ENCODE measurements at regions not wholly inside any gene's neighbourhood (a gene's known extent, or its start where the extent isn't known, plus 50 kb on each side); places are given as distances from the start of the nearest gene placed in this dataset.

DNA sequence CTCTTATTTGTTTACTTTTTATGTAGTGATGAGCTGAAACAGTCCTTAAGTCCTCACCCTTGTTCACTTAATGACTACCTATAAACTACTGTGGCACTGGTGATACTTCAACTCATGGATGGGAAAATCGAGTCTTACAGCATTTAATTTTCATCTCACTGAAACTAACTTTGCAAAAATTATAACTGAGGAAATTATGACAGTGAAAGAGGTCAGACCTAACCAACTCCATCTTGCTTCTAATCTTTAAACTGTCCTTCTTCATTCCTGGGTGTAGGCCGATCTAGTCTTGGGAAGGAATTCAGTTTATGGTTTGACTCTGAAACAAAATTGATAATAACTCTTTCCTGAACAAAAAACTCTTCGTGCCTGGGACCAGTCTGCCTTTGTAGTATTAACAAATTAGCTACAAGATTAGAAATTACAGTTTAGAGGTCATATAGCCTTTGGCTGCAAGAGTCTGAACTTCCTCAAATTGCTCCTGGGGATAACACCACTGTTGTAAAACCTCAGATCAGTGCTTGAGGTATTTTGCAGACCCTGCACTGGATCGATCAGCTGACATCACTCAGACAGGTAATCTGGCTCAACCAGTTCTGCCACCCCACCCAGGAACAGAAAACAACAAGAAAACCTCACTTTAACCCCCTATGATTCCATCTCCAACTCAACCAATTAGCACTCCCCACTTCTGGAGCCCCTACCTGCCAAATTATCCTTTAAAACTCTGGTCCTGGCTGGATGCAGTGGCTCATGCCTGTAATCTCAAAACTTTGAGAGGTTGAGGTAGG is 995.7 kb upstream of the PRKX start:
- intact Hi-C loops (cut with micrococcal nuclease): no loop called here
- Histone ChIP-seq H3K9me3 (replicated peaks; ENCODE audit: control insufficient read depth, insufficient read depth, low read length) (no peaks in the 10 kb centered on the region), H3K27me3 (ENCODE audit: control insufficient read depth in 2 of 2, insufficient read depth in 2 of 2, low read length in 2 of 2) (no peaks in the 10 kb centered on the region), H4K20me1 (replicated peaks; ENCODE audit: control insufficient read depth, extremely low read depth, insufficient read depth, low read length) (no peaks in the 10 kb centered on the region), H3K36me3 (ENCODE audit: control insufficient read depth in 2 of 2, extremely low read depth in 1 of 2, insufficient read depth in 2 of 2, low read length in 2 of 2) (no peaks in the 10 kb centered on the region), H3K27ac (ENCODE audit: insufficient read depth, low read depth, low read length) (no peak overlapping the region), H3K79me2 (ENCODE audit: control insufficient read depth, insufficient read depth, low read length) (no peaks in the 10 kb centered on the region), H3K4me2 (ENCODE audit: insufficient read depth, low read length) (no peak overlapping the region), H3K4me3 (replicated peaks in 1 of 3; ENCODE audit: insufficient read depth in 1 of 3, low read depth in 1 of 3, low read length in 3 of 3) (no peak overlapping the region), H3K9me1 (replicated peaks; ENCODE audit: control insufficient read depth, extremely low read depth, insufficient read depth, low read length) (no peaks in the 10 kb centered on the region), H3K4me1 (ENCODE audit: control insufficient read depth, extremely low read depth, insufficient read depth, low read length) (no peaks in the 10 kb centered on the region), H3K9ac (replicated peaks; ENCODE audit: extremely low read depth, insufficient read depth, low read length) (no peak overlapping the region), H2AFZ (ENCODE audit: low read depth, low read length) (no peak overlapping the region)
- no peak for DNase-seq (ENCODE audit: low read depth, low spot score)
- FAIRE-seq: peak; percentile 60
- dilution Hi-C loops (cut with MboI; ENCODE audit: extremely low pct_ligation_motif_present, low sequenced_read_pairs): no loop called here
- POLR2A ChIA-PET: no interaction called here
- no TSS peak for BruUV-seq (replicated peaks)
- CTCF ChIA-PET: no interaction called here
- TF ChIP-seq, protein P1, sequence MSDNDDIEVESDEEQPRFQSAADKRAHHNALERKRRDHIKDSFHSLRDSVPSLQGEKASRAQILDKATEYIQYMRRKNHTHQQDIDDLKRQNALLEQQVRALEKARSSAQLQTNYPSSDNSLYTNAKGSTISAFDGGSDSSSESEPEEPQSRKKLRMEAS (IDR thresholded peaks at IDR 0.05; ENCODE audit: insufficient read depth, insufficient read length): no peak

DNA sequence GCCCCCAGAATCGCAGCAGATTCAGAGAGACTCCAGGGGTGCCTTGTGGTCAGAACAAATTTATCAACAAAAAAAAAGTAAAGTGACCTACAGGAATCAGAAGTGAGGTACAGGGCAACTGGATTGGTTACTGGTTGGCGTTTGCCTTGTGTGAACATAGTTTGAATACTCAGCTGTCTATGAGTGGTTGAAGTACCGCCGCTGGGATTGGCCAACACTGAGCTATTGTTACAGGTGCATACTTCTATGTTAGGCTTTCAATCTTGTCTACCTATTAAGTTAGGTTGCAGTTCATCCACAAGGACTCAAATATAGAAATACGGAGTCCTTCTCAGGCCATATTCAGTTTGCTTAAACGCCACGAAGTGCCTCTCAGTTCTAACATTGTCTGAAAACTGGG is 993.5 kb upstream of the PRKX start:
- no peaks in the 10 kb centered on the region for H3K9me3 ChIP-seq (replicated peaks; ENCODE audit: control insufficient read depth, insufficient read depth, low read length)
- H3K9ac ChIP-seq (replicated peaks; ENCODE audit: extremely low read depth, insufficient read depth, low read length): no peak overlapping the region
- no peak overlapping the region for H3K27ac ChIP-seq (ENCODE audit: insufficient read depth, low read depth, low read length)
- H4K20me1 ChIP-seq (replicated peaks; ENCODE audit: control insufficient read depth, extremely low read depth, insufficient read depth, low read length): no peaks in the 10 kb centered on the region
- ChIA-PET POLR2A (no interaction called here), CTCF (no interaction called here)
- intact Hi-C loops (cut with micrococcal nuclease): no loop called here
- H3K79me2 ChIP-seq (ENCODE audit: control insufficient read depth, insufficient read depth, low read length): no peaks in the 10 kb centered on the region
- no peaks in the 10 kb centered on the region for H3K9me1 ChIP-seq (replicated peaks; ENCODE audit: control insufficient read depth, extremely low read depth, insufficient read depth, low read length)
- FAIRE-seq (no peak), DNase-seq (ENCODE audit: low read depth, low spot score) (no peak)
- H3K36me3 ChIP-seq (ENCODE audit: control insufficient read depth in 2 of 2, extremely low read depth in 1 of 2, insufficient read depth in 2 of 2, low read length in 2 of 2): no peaks in the 10 kb centered on the region
- H3K4me2 ChIP-seq (ENCODE audit: insufficient read depth, low read length): no peak overlapping the region
- no peaks in the 10 kb centered on the region for H3K27me3 ChIP-seq (ENCODE audit: control insufficient read depth in 2 of 2, insufficient read depth in 2 of 2, low read length in 2 of 2)
- TF ChIP-seq MYC (IDR thresholded peaks at IDR 0.05; ENCODE audit: low read depth, low read length): no peak
- TF ChIP-seq EZH2 (IDR thresholded peaks at IDR 0.05; ENCODE audit: borderline replicate concordance, low read depth, low read length, severe bottlenecking): no peak
- TF ChIP-seq JUN (IDR thresholded peaks at IDR 0.05; ENCODE audit: borderline replicate concordance, insufficient read depth, insufficient read length, low read depth): no peak
- TF ChIP-seq POLR2AphosphoS5 (IDR thresholded peaks at IDR 0.05; ENCODE audit: insufficient read depth, low read depth, low read length): no peak
- TF ChIP-seq, protein P1 (IDR thresholded peaks at IDR 0.05; ENCODE audit: insufficient read depth, insufficient read length): no peak
- TF ChIP-seq POLR2A (IDR thresholded peaks at IDR 0.05; ENCODE audit: low read depth, low read length): no peak
- TF ChIP-seq, protein P2, sequence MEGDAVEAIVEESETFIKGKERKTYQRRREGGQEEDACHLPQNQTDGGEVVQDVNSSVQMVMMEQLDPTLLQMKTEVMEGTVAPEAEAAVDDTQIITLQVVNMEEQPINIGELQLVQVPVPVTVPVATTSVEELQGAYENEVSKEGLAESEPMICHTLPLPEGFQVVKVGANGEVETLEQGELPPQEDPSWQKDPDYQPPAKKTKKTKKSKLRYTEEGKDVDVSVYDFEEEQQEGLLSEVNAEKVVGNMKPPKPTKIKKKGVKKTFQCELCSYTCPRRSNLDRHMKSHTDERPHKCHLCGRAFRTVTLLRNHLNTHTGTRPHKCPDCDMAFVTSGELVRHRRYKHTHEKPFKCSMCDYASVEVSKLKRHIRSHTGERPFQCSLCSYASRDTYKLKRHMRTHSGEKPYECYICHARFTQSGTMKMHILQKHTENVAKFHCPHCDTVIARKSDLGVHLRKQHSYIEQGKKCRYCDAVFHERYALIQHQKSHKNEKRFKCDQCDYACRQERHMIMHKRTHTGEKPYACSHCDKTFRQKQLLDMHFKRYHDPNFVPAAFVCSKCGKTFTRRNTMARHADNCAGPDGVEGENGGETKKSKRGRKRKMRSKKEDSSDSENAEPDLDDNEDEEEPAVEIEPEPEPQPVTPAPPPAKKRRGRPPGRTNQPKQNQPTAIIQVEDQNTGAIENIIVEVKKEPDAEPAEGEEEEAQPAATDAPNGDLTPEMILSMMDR (IDR thresholded peaks at IDR 0.05; ENCODE audit: extremely low read depth in 1 of 2, insufficient read depth in 1 of 2, low read depth in 1 of 2, low read length in 2 of 2): no peak
- no peak for TF ChIP-seq GATA2 (IDR thresholded peaks at IDR 0.05; ENCODE audit: insufficient read depth, insufficient read length, low read depth, low read length)
- no peak for TF ChIP-seq FOS (IDR thresholded peaks at IDR 0.05; ENCODE audit: borderline replicate concordance, insufficient read depth, low read length)
- H3K4me3 ChIP-seq (replicated peaks in 1 of 3; ENCODE audit: insufficient read depth in 1 of 3, low read depth in 1 of 3, low read length in 3 of 3): no peak overlapping the region
- BruUV-seq (replicated peaks): no TSS peak
- H3K4me1 ChIP-seq (ENCODE audit: control insufficient read depth, extremely low read depth, insufficient read depth, low read length): no peaks in the 10 kb centered on the region
- H2AFZ ChIP-seq (ENCODE audit: low read depth, low read length): no peak overlapping the region
- dilution Hi-C loops (cut with MboI; ENCODE audit: extremely low pct_ligation_motif_present, low sequenced_read_pairs): no loop called here
